NB4 (cell line): ENCODE measurements at regions not wholly inside any gene's neighbourhood (a gene's known extent, or its start where the extent isn't known, plus 50 kb on each side); places are given as distances from the start of the nearest gene placed in this dataset.

Source experiments
- POLR2A ChIP-seq: IDR thresholded peaks from 2 replicates; pipeline ENCODE4 v1.6.1; 2011; ENCODE audit warnings: mild to moderate bottlenecking; ENCODE audit not compliant: insufficient read length; ENCODE audit errors: extremely low read depth
- TF ChIP-seq, protein P1 (sequence below): IDR thresholded peaks from one replicate; pipeline ENCODE4 v1.5.1; 2012; ENCODE audit warnings: low read depth, low read length
- TF ChIP-seq, protein P2 (sequence below): IDR thresholded peaks from 2 replicates; pipeline ENCODE4 v1.6.1; 2011; ENCODE audit warnings: low read depth, low read length

DNA sequence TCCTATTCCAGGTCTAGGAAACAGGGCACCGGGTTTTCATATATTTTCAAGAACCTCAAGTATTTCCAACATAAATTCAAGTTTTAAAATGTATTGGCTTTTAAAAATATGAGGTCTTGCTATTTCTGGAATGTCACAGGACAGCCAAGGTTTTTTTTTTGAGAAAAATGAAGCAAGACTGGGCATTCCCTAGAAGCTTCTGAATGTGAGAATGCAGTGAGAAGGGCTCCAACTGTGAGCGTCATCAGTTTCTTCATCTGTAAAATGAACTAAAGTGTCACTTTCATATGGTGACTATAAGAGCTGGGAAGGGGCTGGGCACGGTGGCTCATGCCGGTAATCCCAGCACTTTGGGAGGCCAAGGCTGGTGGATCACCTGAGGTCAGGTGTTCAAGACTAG is 455.8 kb upstream of the MAF start:
- TF ChIP-seq, protein P1, sequence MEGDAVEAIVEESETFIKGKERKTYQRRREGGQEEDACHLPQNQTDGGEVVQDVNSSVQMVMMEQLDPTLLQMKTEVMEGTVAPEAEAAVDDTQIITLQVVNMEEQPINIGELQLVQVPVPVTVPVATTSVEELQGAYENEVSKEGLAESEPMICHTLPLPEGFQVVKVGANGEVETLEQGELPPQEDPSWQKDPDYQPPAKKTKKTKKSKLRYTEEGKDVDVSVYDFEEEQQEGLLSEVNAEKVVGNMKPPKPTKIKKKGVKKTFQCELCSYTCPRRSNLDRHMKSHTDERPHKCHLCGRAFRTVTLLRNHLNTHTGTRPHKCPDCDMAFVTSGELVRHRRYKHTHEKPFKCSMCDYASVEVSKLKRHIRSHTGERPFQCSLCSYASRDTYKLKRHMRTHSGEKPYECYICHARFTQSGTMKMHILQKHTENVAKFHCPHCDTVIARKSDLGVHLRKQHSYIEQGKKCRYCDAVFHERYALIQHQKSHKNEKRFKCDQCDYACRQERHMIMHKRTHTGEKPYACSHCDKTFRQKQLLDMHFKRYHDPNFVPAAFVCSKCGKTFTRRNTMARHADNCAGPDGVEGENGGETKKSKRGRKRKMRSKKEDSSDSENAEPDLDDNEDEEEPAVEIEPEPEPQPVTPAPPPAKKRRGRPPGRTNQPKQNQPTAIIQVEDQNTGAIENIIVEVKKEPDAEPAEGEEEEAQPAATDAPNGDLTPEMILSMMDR: no peak
- TF ChIP-seq, protein P2, sequence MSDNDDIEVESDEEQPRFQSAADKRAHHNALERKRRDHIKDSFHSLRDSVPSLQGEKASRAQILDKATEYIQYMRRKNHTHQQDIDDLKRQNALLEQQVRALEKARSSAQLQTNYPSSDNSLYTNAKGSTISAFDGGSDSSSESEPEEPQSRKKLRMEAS: no peak
- no peak for TF ChIP-seq POLR2A
